Choroid plexus epithelial cell (primary cell): ENCODE measurements at regions not wholly inside any gene's neighbourhood (a gene's known extent, or its start where the extent isn't known, plus 50 kb on each side); places are given as distances from the start of the nearest gene placed in this dataset.

Source experiments
- DNase-seq: peaks from one replicate; pipeline ENCODE4 v3.0.0-alpha.2; 2010; ENCODE audit warnings: low read depth
- H3K4me3 ChIP-seq: 2 replicates; pipeline ENCODE4 v1.5.1; 2011; ENCODE audit warnings: low read depth, mild to moderate bottlenecking, control low read depth, low read length, moderate library complexity
- TF ChIP-seq, protein P1 (sequence below): conservative IDR thresholded peaks from 2 replicates; pipeline ENCODE4 v1.5.1; 2011; ENCODE audit warnings: low read depth, mild to moderate bottlenecking, control low read depth, inconsistent platforms, low read length, moderate library complexity

DNA sequence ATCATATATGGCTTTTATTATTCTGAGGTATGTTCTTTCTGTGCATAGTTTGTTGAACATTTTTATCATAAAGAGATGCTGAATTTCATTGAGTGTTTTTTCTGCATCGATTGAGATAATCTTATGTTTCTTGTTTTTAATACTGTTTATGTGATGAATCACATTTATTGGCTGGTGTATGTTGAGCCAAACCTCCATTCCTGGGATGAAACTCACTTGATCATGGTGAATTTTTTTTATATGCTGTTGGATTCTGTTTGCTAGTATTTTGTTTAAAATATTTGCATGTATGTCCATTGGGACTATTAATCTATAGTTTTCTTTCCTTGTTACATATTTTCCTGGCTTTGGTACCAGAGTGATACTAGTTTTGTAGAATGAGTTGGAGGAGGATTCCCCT lies 500.2 kb downstream of the CDH11 start:
- DNase-seq, result no peak
- TF ChIP-seq, protein P1, sequence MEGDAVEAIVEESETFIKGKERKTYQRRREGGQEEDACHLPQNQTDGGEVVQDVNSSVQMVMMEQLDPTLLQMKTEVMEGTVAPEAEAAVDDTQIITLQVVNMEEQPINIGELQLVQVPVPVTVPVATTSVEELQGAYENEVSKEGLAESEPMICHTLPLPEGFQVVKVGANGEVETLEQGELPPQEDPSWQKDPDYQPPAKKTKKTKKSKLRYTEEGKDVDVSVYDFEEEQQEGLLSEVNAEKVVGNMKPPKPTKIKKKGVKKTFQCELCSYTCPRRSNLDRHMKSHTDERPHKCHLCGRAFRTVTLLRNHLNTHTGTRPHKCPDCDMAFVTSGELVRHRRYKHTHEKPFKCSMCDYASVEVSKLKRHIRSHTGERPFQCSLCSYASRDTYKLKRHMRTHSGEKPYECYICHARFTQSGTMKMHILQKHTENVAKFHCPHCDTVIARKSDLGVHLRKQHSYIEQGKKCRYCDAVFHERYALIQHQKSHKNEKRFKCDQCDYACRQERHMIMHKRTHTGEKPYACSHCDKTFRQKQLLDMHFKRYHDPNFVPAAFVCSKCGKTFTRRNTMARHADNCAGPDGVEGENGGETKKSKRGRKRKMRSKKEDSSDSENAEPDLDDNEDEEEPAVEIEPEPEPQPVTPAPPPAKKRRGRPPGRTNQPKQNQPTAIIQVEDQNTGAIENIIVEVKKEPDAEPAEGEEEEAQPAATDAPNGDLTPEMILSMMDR, result no peak
- no peak overlapping the region for H3K4me3 ChIP-seq

DNA sequence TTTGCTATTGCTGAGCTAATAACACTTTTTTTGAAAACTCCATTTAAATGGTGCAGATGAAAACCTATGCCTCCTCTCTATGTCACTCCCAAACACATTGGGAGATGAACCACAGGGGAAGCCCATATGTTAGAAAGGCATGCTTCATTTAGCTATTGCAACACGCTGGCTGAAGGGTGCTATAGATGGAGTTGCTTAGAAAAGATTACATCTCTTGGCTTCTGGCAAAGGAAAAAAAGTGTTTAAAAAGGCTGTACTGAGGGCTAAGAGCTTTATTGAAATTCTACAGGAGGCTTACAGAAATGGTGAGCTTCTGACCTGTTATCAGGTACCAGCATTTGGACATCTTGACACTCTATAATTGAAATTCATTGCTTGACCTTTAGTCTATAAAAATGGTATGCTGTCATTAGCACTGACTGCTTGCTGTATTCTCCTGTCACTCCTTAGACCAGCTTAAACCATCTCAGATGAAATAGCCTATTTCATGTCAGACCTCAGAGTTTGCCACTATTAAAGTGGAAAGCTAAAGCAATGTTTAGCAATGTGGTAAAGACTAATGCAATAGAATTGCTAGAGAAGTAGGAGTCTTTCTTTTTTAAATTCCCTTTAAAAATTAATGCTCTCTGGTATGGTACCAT lies 503.9 kb downstream of the CDH11 start:
- H3K4me3 ChIP-seq, result no peak overlapping the region
- TF ChIP-seq, protein P1, result no peak
- no peak for DNase-seq

DNA sequence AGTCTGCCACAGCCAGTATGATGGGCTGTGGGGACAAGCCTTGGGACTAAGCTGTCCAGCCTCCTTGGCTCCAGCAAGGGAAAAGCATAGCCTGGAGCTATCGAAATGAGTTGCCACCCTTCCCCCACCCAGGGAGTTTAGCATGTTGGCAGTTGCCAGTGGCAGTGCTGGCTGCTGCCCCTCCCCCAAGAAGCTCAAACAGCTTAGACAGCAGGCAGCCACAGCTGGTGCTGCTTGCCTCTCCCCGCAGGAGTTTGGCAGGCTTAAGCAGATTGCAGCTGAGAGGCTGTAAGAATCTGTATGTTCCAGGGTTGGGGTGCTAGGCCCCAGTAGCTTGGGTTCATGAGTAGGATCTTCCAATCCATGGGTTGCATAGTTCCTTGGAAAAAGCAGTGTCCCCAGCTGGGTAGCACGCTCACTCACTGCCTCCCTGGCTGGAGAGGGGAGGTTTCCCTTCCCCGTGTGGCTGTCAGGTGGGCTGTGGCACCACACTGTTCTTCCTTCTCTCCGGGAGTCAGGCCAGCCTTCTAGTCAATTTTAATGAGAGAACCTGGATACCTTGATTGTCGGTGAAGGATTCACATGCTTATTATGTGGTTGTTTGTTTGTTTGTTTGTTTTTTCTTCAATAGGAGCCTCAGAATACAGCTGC lies 506.1 kb downstream of the CDH11 start:
- TF ChIP-seq, protein P1, result no peak
- DNase-seq, result peak; percentile 50
- no peak overlapping the region for H3K4me3 ChIP-seq

DNA sequence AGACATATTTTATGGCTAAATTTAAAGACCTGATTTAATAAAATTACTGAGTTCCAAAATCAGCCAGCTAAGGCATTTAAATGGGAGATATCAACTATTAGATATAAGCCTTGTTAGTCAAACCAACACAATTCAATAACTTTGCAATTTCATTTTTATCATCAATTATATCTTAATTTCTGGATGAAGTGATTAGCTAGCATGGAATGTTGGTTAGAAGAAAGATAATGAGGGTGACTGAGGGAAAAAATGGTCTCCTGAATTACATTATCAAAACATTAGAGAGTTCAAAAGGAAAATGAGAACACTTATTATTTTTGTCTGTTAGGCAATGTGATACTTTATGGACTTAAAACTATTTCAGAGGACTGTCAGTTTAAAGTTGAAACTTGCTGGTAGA lies 525.7 kb downstream of the CDH11 start:
- H3K4me3 ChIP-seq, result no peak overlapping the region
- TF ChIP-seq, protein P1, result no peak
- DNase-seq, result no peak

DNA sequence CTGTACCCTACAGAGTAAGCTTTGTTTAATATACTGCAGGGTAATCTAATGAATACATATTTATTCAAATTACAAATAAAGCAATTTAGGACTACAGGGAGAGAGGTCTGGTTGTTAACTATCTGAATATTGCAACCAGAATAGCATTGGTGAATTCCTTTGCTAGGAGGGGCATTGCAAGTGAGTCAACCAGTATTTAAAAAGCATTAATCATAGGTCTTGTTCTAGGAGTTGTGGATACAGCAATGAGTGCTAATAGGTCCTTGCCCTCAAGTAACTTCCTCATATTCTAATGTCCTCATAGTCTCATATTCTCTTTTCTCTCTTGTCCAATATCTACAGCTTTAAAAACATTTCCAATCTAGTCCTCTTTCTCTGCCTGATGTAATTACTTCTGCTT lies 531.4 kb downstream of the CDH11 start:
- H3K4me3 ChIP-seq, result no peak overlapping the region
- TF ChIP-seq, protein P1, result no peak
- DNase-seq, result peak; percentile 58

DNA sequence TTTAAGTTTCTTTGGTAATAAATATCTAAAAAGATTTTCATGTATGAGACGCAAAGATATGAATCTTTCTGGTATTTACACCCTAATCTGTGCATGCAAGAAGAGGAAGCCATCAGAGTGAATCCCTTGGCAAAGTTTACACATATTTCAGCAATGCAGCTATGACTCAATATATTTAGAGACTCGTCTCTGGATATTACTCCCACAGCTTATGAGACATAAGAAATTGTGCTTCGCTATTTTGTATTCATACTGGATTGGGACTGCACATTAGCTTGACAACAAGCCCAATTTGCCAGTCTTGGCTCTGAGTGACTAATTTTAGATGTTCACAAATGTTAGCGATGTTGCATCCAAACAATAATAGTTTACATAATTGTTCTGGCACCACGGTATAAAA lies 532.0 kb downstream of the CDH11 start:
- DNase-seq, result peak; percentile 83

More for the DNA sequence above, 532.0 kb downstream of the CDH11 start:
- no peak overlapping the region for H3K4me3 ChIP-seq
- TF ChIP-seq, protein P1, result no peak
